HG02798 (cell line): ENCODE measurements at regions not wholly inside any gene's neighbourhood (a gene's known extent, or its start where the extent isn't known, plus 50 kb on each side); places are given as distances from the start of the nearest gene placed in this dataset.
"Not testable (repeated sequence)": the region's sequence is repeated elsewhere in the genome, so short reads cannot be mapped to it uniquely, and the experiment has no call there.

ENCODE experiments used
- ATAC-seq: cut with Tn5 transposase; IDR thresholded peaks from one replicate; pipeline ENCODE4 v1.9.1; 2021; ENCODE audit warnings: mild to moderate bottlenecking; ENCODE audit not compliant: unreplicated experiment, poor library complexity

GRCh38 chr10:91745090-91745831, 53.0 kb upstream of the TNKS2 start:
- no peak for ATAC-seq

GRCh38 chr10:91743465-91743864, 54.8 kb upstream of the TNKS2 start:
- no peak for ATAC-seq

GRCh38 chr10:91742229-91742628, 56.0 kb upstream of the TNKS2 start:
- no peak for ATAC-seq

- no peak for ATAC-seq
These were observed 56.9 kb upstream of the TNKS2 start for GRCh38 chr10:91741356-91741755.

GRCh38 chr10:91740353-91740924, 57.8 kb upstream of the TNKS2 start:
- ATAC-seq, result no peak

GRCh38 chr10:91732265-91732664, 66.0 kb upstream of the TNKS2 start:
- ATAC-seq, result not testable (repeated sequence)

GRCh38 chr10:91729339-91729738, 68.9 kb upstream of the TNKS2 start:
- not testable (repeated sequence) for ATAC-seq

- ATAC-seq, result no peak
These were observed 71.9 kb upstream of the TNKS2 start for GRCh38 chr10:91726355-91726754.

- no peak for ATAC-seq
These were observed 73.3 kb upstream of the TNKS2 start for GRCh38 chr10:91724933-91725332.

- no peak for ATAC-seq
These were observed 80.7 kb upstream of the PPP1R3C start for GRCh38 chr10:91713461-91714072.

GRCh38 chr10:91711885-91712680, 79.2 kb upstream of the PPP1R3C start:
- peak; percentile 80 for ATAC-seq

GRCh38 chr10:91709394-91709798, 76.5 kb upstream of the PPP1R3C start:
- no peak for ATAC-seq

- no peak for ATAC-seq
These were observed 75.4 kb upstream of the PPP1R3C start for GRCh38 chr10:91708174-91708861.

GRCh38 chr10:91707236-91707635, 74.4 kb upstream of the PPP1R3C start:
- no peak for ATAC-seq

GRCh38 chr10:91705948-91706670, 73.2 kb upstream of the PPP1R3C start:
- no peak for ATAC-seq

- ATAC-seq, result no peak
These were observed 69.7 kb upstream of the PPP1R3C start for GRCh38 chr10:91702620-91703019.

- no peak for ATAC-seq
These were observed 68.0 kb upstream of the PPP1R3C start for GRCh38 chr10:91700788-91701444.

- no peak for ATAC-seq
These were observed 67.4 kb upstream of the PPP1R3C start for GRCh38 chr10:91700273-91700672.

GRCh38 chr10:91698258-91698657, 65.4 kb upstream of the PPP1R3C start:
- ATAC-seq, result no peak
